ENCODE measurements at regions not wholly inside any gene's neighbourhood (a gene's known extent, or its start where the extent isn't known, plus 50 kb on each side); places are given as distances from the start of the nearest gene placed in this dataset.

DNA sequence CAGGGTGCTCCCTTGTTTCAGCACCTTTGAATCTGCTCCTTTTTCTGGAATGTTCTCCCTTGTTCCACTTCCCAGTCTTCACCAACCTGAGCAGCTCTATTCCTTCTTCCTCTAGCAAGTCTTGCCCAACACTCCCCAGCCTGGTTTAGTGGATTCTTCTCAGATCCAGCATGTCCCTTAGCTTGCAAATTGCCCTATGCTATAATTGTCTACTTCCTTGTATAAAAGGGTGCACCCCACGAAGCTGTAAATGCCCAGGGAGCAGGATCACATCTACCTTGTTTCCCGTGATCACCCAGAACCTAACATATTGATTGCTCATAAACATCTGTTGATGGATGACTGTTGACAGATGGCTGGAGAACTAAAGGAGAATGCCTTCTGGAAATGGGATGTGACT is 93.2 kb upstream of the C1QTNF9B start:
- intact Hi-C loops (cut with DNase I; ENCODE audit: low total_unique reads): no loop called here
- 41 to 60% methylated on average over 2 of the region's 2 CpGs for WGBS, 2 donors
- no peak overlapping the region for H3K4me3 ChIP-seq (ENCODE audit: low read depth, poor library complexity, severe bottlenecking)
- TF ChIP-seq, protein P1, sequence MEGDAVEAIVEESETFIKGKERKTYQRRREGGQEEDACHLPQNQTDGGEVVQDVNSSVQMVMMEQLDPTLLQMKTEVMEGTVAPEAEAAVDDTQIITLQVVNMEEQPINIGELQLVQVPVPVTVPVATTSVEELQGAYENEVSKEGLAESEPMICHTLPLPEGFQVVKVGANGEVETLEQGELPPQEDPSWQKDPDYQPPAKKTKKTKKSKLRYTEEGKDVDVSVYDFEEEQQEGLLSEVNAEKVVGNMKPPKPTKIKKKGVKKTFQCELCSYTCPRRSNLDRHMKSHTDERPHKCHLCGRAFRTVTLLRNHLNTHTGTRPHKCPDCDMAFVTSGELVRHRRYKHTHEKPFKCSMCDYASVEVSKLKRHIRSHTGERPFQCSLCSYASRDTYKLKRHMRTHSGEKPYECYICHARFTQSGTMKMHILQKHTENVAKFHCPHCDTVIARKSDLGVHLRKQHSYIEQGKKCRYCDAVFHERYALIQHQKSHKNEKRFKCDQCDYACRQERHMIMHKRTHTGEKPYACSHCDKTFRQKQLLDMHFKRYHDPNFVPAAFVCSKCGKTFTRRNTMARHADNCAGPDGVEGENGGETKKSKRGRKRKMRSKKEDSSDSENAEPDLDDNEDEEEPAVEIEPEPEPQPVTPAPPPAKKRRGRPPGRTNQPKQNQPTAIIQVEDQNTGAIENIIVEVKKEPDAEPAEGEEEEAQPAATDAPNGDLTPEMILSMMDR (IDR thresholded peaks at IDR 0.05): no peak
- no peak for TF ChIP-seq POLR2A (IDR thresholded peaks at IDR 0.05)
- no peak for DNase-seq (ENCODE audit: low spot score in 2 of 2)

DNA sequence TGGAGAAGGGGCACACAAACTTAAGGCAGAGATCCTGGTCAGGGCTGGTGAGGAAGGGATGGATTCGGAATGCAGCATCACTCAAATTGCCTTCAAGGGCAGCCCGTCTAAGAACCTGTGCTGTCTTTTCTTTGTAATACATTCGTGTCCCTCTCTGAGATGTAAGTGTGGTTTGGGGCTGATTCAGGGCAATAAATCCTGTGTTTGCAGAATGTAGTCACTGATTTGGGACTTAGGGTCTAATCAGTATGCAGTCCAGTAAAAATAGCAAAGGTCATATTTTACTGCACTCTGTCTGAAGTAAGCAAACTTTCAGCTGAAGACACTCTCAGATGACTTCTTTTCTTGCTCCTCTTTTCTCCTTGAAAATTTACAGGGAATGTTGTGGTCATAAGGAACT is 93.8 kb upstream of the C1QTNF9B start:
- no peak for DNase-seq (ENCODE audit: low spot score in 2 of 2)
- WGBS, 2 donors: 87 to 92% methylated on average over 3 of the region's 3 CpGs

DNA sequence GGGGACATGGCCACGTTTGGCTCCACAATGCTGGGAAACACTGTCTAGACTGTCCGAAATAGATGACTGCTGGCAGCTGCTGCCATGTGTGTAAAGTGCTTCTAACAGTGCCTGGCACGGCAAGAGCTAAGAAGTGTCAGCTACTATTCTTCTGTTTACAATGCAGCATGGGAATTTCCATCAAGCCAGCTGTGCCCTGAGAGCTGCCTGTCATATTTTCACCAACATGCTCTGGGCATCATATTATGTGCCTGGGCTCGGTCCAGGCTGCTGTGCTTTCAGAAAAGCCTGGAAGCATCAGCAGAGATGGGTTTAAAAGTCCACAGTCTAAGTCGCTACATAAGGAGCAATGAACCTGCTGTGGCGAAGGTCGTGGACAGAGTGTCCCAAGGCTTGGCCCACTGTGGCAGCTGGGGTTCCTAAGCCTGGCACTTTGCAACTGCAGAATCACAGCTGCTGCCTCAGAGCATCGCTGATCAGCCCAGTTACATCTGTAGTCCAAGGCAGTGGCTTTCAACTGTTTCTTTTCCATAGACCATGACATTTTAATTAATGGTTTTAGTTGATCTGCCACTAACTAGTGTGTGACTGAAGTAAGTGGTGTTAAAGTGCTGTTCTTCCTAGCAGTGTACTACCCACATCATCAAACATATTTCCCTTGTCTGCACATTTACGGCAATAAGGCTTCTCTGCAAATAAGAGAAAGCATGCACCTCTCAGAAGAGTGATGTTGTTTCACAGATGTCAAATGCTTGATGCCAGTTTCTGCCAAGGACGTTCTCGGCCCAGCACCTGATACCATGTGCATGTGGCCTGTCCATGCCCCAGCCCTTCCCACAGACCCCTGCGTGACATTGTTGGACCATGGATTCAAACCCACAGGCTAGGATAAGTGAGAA is 95.7 kb upstream of the C1QTNF9B start:
- DNase-seq (ENCODE audit: low spot score in 2 of 2): no peak
- 66 to 78% methylated on average over 12 of the region's 12 CpGs for WGBS, 2 donors
- no peak overlapping the region for H3K4me3 ChIP-seq (ENCODE audit: low read depth, poor library complexity, severe bottlenecking)
- intact Hi-C loops (cut with DNase I; ENCODE audit: low total_unique reads): no loop called here
- TF ChIP-seq POLR2A (IDR thresholded peaks at IDR 0.05): no peak
- TF ChIP-seq, protein P1 (IDR thresholded peaks at IDR 0.05): no peak

More for the DNA sequence above, 93.8 kb upstream of the C1QTNF9B start:
- intact Hi-C loops (cut with DNase I; ENCODE audit: low total_unique reads): no loop called here
- no peak overlapping the region for H3K4me3 ChIP-seq (ENCODE audit: low read depth, poor library complexity, severe bottlenecking)
- TF ChIP-seq POLR2A (IDR thresholded peaks at IDR 0.05): no peak
- TF ChIP-seq, protein P1 (IDR thresholded peaks at IDR 0.05): no peak

- WGBS, 2 donors: 95 to 100% methylated on average over 1 of the region's 1 CpG
- TF ChIP-seq, protein P1 (IDR thresholded peaks at IDR 0.05): no peak
- TF ChIP-seq POLR2A (IDR thresholded peaks at IDR 0.05): no peak
- DNase-seq (ENCODE audit: low spot score in 2 of 2): no peak
- H3K4me3 ChIP-seq (ENCODE audit: low read depth, poor library complexity, severe bottlenecking): no peak overlapping the region
- intact Hi-C loops (cut with DNase I; ENCODE audit: low total_unique reads): no loop called here
Observed at GRCh38 chr13:23993680-23993985, 96.3 kb upstream of the C1QTNF9B start.

GRCh38 chr13:23995283-23996073 is 98.2 kb upstream of the C1QTNF9B start:
- 69 to 71% methylated on average over 6 of the region's 6 CpGs for WGBS, 2 donors
- intact Hi-C loops (cut with DNase I; ENCODE audit: low total_unique reads): no loop called here

More at GRCh38 chr13:23995283-23996073, 98.2 kb upstream of the C1QTNF9B start:
- no peak for DNase-seq (ENCODE audit: low spot score in 2 of 2)
- no peak overlapping the region for H3K4me3 ChIP-seq (ENCODE audit: low read depth, poor library complexity, severe bottlenecking)
- no peak for TF ChIP-seq POLR2A (IDR thresholded peaks at IDR 0.05)
- TF ChIP-seq, protein P1 (IDR thresholded peaks at IDR 0.05): no peak
